Activated naive CD4-positive, alpha-beta T cell treated with anti-CD3 and anti-CD28 coated beads, Interleukin-2, amount 10 ng/mL, durations not matched to agents 7 days and 5 days (primary cell): ENCODE measurements at regions not wholly inside any gene's neighbourhood (a gene's known extent, or its start where the extent isn't known, plus 50 kb on each side); places are given as distances from the start of the nearest gene placed in this dataset.

ENCODE experiments used
- CTCF ChIA-PET: fragments of 350-600 bp; sonication (Branson Sonifier 250); formaldehyde crosslinking; loops from one replicate; lab custom pipeline; 2021; ENCODE audit warnings: antibody characterized with exemption; lab: Charles Lee
- DNase-seq: peaks from one replicate; pipeline ENCODE4 v3.0.0-alpha.2; 2020
- H3K27ac Mint-ChIP-seq: one replicate; pipeline ENCODE4 v1.8.0; 2021; ENCODE audit warnings: mild to moderate bottlenecking, moderate library complexity, mixed read lengths
- H3K27me3 Mint-ChIP-seq: one replicate; pipeline ENCODE4 v1.8.0; 2021; ENCODE audit warnings: mild to moderate bottlenecking, mixed read lengths
- H3K36me3 Mint-ChIP-seq: one replicate; pipeline ENCODE4 v1.8.0; 2021; ENCODE audit warnings: mixed read lengths
- H3K4me1 Mint-ChIP-seq: one replicate; pipeline ENCODE4 v1.8.0; 2021; ENCODE audit warnings: mixed read lengths
- H3K4me3 Mint-ChIP-seq: one replicate; pipeline ENCODE4 v1.8.0; 2021; ENCODE audit warnings: mild to moderate bottlenecking, moderate library complexity, mixed read lengths
- H3K9me3 Mint-ChIP-seq: one replicate; pipeline ENCODE4 v1.8.0; 2021; ENCODE audit warnings: mixed read lengths

- Mint-ChIP-seq H3K36me3 (no peaks in the 10 kb centered on the region), H3K4me3 (no peak overlapping the region), H3K9me3 (no peaks in the 10 kb centered on the region), H3K27ac (no peak overlapping the region), H3K4me1 (no peaks in the 10 kb centered on the region), H3K27me3 (peaks cover 51% of the 10 kb centered on the region)
- DNase-seq = no peak
- CTCF ChIA-PET = no interaction called here
Observed at GRCh38 chr9:36749461-36749860, 176.8 kb downstream of the MELK start.

DNA sequence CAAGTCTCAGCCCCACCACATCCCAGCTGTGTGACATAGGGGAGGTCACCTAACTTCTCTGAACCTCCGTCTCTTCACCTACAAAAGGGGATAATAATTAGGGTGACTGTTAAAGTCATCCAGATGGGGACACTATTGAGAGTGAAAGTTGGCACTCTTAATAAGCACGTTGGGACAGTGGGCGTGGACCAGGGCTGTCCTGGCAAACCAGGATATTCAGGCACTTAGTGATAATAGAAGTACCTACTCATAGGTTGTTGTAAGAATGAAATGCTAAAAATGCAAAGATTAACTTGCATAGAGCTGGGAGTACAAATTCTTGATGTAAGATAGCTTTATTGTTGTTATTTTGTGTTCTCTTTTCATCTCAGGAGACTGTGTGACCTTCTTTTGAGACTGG, 177.9 kb downstream of the MELK start:
- no peaks in the 10 kb centered on the region for H3K36me3 Mint-ChIP-seq
- no peak for DNase-seq
- H3K9me3 Mint-ChIP-seq = no peaks in the 10 kb centered on the region
- peaks cover 60% of the 10 kb centered on the region for H3K27me3 Mint-ChIP-seq
- H3K4me1 Mint-ChIP-seq = no peaks in the 10 kb centered on the region
- H3K4me3 Mint-ChIP-seq = no peak overlapping the region
- CTCF ChIA-PET = no interaction called here
- H3K27ac Mint-ChIP-seq = no peak overlapping the region

DNA sequence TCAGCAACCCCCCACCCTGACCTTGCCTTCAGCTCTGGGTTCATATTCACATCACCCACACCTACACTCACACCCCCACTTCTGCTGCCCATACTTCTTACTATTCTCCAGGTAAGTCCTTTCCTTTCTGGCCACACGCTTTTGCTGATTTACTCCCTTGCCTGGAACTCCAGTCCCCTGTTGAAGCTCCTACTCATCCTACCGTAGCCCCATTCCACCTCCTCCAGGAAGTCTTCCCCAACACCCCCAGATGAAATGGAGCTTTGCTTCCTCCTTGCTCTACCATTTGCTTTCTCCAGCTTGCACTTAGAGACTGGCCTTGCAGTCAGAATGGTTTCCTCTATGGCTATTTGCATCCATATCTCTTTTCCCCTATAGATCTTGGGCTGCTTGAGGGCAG, 182.3 kb downstream of the MELK start:
- no peak for DNase-seq
- Mint-ChIP-seq H3K27me3 (peaks cover 41% of the 10 kb centered on the region), H3K4me1 (no peaks in the 10 kb centered on the region), H3K9me3 (no peaks in the 10 kb centered on the region), H3K4me3 (no peak overlapping the region), H3K36me3 (no peaks in the 10 kb centered on the region), H3K27ac (no peak overlapping the region)
- CTCF ChIA-PET = interaction anchor here (1.4 kb wide), 1 partner anchor 236 kb away, joined by 3 read pairs; no protein-coding TSS in a partner anchor

DNA sequence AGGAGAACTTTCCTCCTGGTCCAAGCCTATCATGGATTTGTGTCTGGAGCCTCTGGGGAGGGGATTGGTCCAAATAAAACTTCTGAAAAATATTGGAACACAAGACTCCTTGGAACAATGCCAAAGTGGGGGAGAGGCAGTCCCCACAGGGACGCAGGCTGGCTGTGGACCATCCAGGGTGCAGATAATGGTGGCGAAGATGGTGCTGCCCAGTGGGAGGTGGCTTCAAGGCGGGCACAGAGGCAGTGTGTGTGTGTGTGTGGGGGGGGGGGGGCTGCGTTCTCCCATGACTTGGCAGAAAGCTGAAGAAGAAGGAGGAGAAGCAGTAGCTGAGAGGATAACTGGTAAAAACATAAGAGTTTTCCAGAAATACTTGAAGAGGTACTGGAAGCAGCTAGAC, 186.4 kb downstream of the MELK start:
- no peak for DNase-seq
- Mint-ChIP-seq H3K4me1 (no peaks in the 10 kb centered on the region), H3K4me3 (no peak overlapping the region), H3K27ac (no peak overlapping the region), H3K9me3 (no peaks in the 10 kb centered on the region), H3K27me3 (peaks cover 41% of the 10 kb centered on the region), H3K36me3 (no peaks in the 10 kb centered on the region)
- CTCF ChIA-PET = interaction anchor here (0.6 to 1.6 kb wide), 4 partner anchors 28 to 1226 kb away, joined by 3 to 4 read pairs (median 3); no protein-coding TSS in a partner anchor

DNA sequence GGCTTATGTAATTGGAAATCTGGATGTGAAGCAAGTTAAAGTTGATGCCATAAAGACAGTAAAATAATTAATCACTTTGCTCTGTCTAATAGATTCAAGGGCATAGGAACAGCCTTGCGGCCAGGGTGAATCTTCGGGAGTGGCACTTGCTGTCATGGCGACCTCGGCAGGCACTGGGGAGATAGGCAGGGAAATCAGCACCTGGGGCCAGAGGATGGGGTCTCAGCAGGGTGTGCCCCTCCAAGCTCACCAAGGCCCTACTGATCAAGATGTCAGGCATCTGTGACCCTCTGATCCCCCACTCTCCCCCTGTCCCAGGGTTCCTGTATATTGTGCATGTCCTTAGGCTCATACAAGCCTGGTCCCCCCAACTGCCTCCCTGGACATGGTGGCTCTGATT, 187.3 kb downstream of the MELK start:
- no peaks in the 10 kb centered on the region for H3K36me3 Mint-ChIP-seq
- no peaks in the 10 kb centered on the region for H3K4me1 Mint-ChIP-seq
- no peaks in the 10 kb centered on the region for H3K9me3 Mint-ChIP-seq
- CTCF ChIA-PET = interaction anchor here (1.1 to 1.6 kb wide), 2 partner anchors 31 to 753 kb away, joined by 3 to 4 read pairs; no protein-coding TSS in a partner anchor
- H3K27ac Mint-ChIP-seq = no peak overlapping the region
- no peak overlapping the region for H3K4me3 Mint-ChIP-seq
- peaks cover 35% of the 10 kb centered on the region for H3K27me3 Mint-ChIP-seq
- no peak for DNase-seq

DNA sequence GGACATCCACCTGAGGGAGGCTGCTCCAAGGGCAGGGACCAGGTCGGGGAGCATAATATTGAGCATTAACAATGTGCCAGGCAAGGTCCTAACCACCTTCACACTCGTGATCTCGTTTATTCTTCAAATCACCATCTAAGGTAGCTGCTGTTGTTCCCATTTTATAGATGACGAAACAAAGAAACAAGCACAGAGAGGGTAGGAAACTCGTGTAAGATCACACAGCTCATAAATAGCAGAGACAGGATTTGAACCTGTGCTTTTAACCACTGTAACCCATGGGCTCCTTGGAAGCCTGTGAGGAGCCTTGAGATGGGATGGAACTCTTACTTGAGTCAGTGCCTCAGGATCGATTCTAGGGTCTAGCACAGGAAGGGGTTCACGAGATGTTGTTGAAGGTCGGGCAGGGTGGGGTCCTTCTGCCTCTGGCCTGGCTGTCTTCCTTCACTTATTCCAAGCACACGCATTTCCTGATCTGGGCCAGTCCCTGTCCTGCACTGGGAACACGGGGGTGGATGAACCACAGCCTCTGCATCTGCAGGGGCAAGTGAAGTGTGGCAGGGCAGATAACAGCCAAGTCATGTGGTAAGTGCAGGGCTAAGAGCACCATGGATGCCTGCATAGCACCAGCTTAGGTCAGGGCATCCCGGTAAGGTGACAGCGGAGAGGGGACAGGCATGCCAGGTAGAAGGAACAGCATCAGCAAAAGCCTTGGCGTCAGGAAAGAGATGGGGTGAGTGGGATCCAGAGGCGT, 188.1 kb downstream of the MELK start:
- Mint-ChIP-seq H3K27me3 (peaks cover 30% of the 10 kb centered on the region), H3K36me3 (no peaks in the 10 kb centered on the region), H3K4me1 (no peaks in the 10 kb centered on the region), H3K27ac (no peak overlapping the region), H3K4me3 (no peak overlapping the region), H3K9me3 (no peaks in the 10 kb centered on the region)
- no peak for DNase-seq
- CTCF ChIA-PET = no interaction called here

DNA sequence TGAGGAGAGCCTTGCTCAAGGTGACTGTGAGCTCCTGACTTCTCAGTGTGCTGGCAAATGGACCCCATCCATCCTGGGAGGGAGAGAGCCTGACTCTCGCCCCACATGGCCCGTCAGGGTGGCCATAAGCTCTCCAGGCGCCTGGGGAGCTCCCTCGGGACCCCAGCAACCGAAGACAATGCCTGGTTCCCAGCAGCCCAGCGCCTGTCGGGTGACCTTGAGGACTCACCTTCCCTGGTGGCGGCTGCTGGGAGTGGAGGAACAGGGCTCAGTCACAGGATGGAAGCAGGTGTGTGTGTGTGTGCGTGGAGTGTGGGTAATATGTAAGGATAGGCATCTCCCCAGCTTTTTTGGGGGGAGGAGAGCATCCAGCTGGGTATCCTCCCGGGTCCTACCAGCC, 190.3 kb downstream of the MELK start:
- Mint-ChIP-seq H3K9me3 (no peaks in the 10 kb centered on the region), H3K27ac (no peak overlapping the region), H3K4me3 (no peak overlapping the region), H3K27me3 (peaks cover 29% of the 10 kb centered on the region), H3K4me1 (peaks cover 4% of the 10 kb centered on the region), H3K36me3 (no peaks in the 10 kb centered on the region)
- CTCF ChIA-PET = no interaction called here
- DNase-seq = no peak

GRCh38 chr9:36763778-36764177, 191.1 kb downstream of the MELK start:
- Mint-ChIP-seq H3K36me3 (no peaks in the 10 kb centered on the region), H3K27ac (no peak overlapping the region), H3K27me3 (peaks cover 28% of the 10 kb centered on the region), H3K4me1 (peaks cover 4% of the 10 kb centered on the region), H3K4me3 (no peak overlapping the region), H3K9me3 (no peaks in the 10 kb centered on the region)
- CTCF ChIA-PET = no interaction called here
- DNase-seq = no peak

DNA sequence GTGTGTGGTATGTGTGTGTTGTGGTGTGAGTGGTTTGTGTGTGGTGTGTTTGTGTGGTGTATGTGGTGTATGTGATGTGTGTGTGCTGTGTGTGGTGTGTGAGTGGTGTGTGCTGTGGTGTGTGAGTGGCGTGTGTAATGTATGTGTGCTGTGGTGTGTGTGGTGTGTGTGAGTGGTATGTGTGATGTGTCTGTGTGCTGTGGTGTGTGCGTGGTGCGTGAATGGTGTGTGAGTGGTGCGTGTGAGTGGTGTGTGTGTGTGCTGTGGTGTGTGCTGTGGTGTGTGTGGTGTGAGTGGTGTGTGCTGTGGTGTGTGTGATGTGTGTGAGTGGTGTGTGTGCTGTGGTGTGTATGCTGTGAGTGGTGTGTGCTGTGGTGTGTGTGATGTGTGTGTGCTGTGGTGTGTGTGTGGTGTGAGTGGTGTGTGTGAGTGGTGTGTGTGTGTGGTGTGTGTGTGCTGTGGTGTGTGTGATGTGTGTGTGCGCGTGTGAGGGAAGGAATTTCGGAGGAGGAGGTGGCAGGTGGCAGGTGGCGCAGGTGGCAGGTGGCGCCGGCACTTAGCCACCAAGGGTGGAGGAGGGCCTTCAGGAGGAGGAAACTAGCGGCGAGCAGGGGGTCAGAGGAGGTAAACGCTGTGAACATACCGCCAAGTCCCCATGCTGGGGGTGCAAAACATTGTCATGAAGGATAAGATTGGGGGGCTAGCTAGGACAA, 191.8 kb downstream of the MELK start:
- no peak overlapping the region for H3K27ac Mint-ChIP-seq
- no peaks in the 10 kb centered on the region for H3K36me3 Mint-ChIP-seq
- no peak overlapping the region for H3K4me3 Mint-ChIP-seq
- CTCF ChIA-PET = no interaction called here
- no peaks in the 10 kb centered on the region for H3K9me3 Mint-ChIP-seq
- H3K4me1 Mint-ChIP-seq = peaks cover 4% of the 10 kb centered on the region
- peaks cover 23% of the 10 kb centered on the region for H3K27me3 Mint-ChIP-seq
- no peak for DNase-seq

- DNase-seq = no peak
- CTCF ChIA-PET = no interaction called here
- H3K27me3 Mint-ChIP-seq = peaks cover 21% of the 10 kb centered on the region
- H3K36me3 Mint-ChIP-seq = no peaks in the 10 kb centered on the region
- peaks cover 4% of the 10 kb centered on the region for H3K4me1 Mint-ChIP-seq
- H3K9me3 Mint-ChIP-seq = no peaks in the 10 kb centered on the region
- no peak overlapping the region for H3K4me3 Mint-ChIP-seq
- no peak overlapping the region for H3K27ac Mint-ChIP-seq
Observed at GRCh38 chr9:36765077-36765390, 192.3 kb downstream of the MELK start.

DNA sequence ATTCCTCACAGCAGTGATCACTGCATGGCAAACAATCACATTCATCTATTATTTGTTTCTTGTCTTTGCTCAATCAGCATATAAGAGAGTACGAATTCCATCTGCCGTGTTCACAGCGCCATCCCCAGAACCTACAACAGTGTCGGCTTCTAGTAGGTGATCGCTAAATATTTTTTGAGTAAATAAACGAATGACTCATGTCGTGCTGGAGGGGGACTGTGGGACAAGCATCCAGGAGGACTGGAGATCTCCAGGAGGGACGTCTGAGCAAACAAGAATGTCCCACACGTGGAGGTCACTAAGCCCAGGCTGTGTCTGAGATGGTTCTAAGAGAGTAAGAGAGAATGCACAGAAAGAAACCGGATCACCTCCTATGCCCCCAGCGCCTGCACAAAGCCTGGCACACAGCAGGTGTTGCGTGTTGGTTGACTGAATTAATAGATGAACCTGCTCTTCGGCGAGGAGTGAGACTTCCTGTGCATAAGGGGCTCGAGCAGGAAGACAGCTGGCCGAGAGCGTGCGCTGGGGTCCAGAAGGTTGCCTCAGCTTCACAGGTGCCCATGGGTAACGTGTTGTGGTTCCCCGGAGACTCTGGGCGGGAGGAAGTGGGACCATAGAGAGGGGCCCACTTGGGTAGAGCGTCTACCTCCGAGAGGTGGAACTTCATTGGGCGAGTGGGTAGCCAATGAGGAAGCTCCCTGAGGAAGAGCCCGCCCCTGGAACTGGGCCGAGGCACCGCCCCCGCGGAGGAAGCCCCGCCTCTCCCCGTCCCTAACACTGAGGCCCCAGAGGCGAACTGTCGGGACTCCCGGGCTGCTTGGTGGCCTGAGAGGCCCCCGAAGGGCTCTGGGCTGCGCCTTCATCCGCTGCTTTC, 193.0 kb downstream of the MELK start:
- no peaks in the 10 kb centered on the region for H3K9me3 Mint-ChIP-seq
- DNase-seq = peak; percentile 90
- no peaks in the 10 kb centered on the region for H3K36me3 Mint-ChIP-seq
- H3K4me1 Mint-ChIP-seq = peaks cover 4% of the 10 kb centered on the region
- no peak overlapping the region for H3K27ac Mint-ChIP-seq
- no peak overlapping the region for H3K4me3 Mint-ChIP-seq
- CTCF ChIA-PET = no interaction called here
- peaks cover 16% of the 10 kb centered on the region for H3K27me3 Mint-ChIP-seq

- CTCF ChIA-PET = no interaction called here
- DNase-seq = no peak
- no peaks in the 10 kb centered on the region for H3K9me3 Mint-ChIP-seq
- H3K27me3 Mint-ChIP-seq = peaks cover 14% of the 10 kb centered on the region
- H3K36me3 Mint-ChIP-seq = no peaks in the 10 kb centered on the region
- peaks cover 4% of the 10 kb centered on the region for H3K4me1 Mint-ChIP-seq
- H3K27ac Mint-ChIP-seq = no peak overlapping the region
- no peak overlapping the region for H3K4me3 Mint-ChIP-seq
Observed at GRCh38 chr9:36768677-36769076, 196.0 kb downstream of the MELK start.

- peaks cover 14% of the 10 kb centered on the region for H3K27me3 Mint-ChIP-seq
- no peaks in the 10 kb centered on the region for H3K36me3 Mint-ChIP-seq
- no peak for DNase-seq
- CTCF ChIA-PET = no interaction called here
- no peak overlapping the region for H3K4me3 Mint-ChIP-seq
- no peaks in the 10 kb centered on the region for H3K9me3 Mint-ChIP-seq
- H3K27ac Mint-ChIP-seq = no peak overlapping the region
- peaks cover 4% of the 10 kb centered on the region for H3K4me1 Mint-ChIP-seq
Observed at GRCh38 chr9:36770025-36770424, 197.3 kb downstream of the MELK start.
